ENCODE measurements at regions not wholly inside any gene's neighbourhood (a gene's known extent, or its start where the extent isn't known, plus 50 kb on each side); places are given as distances from the start of the nearest gene placed in this dataset.

DNA sequence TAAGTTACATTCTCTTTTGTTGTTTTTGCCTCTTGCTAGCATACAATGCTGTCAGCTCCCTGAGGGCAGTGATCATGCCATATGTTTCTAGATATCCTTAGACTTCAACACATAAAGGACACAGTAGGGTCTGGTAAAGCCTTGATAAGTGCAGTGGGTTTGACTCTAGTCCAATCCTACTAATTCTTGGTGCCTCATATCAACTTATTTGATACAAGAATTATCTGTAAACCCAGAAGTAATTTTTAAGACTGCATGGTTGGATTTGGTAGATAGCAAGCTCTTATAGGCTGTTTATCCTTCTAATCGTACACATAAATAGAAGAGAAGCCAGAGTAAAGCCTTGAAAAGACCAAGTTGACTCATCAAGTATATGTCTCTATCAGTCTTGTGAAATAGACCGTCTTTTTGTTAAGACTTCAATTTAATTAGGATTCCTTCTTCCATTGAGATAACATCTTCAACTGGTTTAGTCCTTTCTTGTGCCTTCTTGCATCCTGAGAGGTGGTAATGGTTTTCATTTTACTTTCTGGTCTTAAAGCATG lies 265.6 kb upstream of the CDIN1 start:
- no peak for DNase-seq

DNA sequence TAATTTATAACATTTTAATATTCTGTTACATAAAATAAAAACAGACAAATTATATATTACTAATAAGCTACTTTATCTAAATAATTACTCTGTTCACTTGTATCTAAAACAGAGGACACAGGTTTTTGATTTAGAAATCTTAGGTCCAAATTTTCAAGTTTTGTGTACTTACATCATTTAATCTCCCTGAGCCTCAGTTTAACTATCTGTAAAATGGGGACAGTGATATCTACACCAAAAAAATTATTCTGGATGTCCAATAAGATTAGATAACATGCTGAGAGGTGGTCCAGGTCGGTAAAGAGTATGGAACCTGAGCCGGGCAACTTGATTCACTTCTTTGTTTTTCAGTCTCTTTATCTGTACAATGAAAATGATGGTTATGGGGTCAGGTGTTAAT lies 263.8 kb upstream of the CDIN1 start:
- DNase-seq: no peak

DNA sequence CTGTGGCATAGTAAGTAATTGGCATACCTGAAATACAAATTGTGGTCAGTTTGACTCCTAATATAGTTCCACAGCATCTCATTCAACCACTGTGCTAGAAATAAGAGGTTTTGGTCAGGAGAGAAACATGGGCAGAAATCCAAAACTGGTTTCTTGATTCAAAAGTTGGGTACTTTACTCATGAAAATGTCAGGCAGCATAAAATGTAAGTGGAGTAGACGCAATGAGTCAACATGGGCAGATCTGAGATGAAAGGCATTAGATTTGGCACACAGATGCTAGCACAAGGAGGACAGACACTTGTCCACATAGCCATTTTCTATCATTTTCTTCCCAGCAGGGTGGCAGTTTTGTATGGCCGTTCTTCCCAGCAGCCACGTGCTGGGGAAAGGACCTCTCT lies 255.8 kb upstream of the CDIN1 start:
- no peak for DNase-seq

DNA sequence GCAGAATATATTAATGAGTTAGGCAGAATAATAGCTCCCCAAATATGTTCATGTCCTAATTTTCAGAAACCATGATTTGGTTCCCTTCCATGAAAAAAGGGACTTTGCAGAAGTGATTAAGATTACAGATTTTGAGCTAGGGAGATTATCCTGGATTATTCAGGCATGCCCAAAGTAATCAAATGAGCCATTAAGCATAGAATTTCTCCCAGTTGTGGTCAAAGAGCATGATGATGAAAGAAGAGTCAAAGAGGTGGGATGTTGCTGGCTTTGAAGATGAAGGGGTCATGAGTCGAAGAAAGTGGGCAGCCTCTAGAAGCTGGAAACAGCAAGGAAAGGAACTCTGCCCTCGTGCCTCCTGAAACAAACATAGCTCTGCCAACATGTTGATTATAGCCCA lies 254.2 kb upstream of the CDIN1 start:
- no peak for DNase-seq

DNA sequence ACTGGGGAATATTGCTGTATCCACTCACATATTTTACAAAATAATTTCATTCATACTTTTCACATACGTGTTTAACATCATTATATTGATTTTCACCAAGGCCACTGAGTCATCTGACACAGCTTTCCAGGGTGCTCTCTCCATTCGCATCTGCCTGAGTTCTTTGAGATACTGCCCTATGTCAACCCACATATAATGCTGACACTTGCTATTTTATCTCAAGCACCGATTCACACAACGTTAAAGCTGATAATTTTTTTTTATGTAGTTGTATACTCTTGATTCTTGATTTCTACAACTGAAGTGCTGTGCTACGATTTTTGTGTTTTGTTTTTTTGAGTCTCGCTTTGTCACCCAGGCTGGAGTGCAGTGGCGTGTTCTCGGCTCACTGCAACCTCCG lies 249.8 kb upstream of the CDIN1 start:
- DNase-seq: no peak

DNA sequence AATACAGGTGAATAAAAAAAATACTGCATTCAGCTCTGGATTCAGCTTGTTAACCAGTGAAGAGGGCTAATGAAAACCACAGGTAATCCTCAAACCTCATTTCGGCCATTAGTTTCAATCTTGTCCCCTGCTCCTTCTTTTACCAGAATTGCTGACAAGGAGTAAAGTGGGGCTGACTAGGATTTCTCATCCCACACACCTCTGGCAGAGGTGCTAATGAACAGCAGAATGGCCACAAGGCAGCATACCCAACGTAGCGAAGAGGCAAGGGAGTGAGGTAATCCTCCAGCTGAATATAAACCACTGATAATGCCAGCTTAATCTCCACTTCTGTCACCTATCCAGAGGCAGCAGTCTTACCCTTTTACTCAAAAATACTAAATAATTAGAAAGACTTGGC lies 248.8 kb upstream of the CDIN1 start:
- DNase-seq: no peak

DNA sequence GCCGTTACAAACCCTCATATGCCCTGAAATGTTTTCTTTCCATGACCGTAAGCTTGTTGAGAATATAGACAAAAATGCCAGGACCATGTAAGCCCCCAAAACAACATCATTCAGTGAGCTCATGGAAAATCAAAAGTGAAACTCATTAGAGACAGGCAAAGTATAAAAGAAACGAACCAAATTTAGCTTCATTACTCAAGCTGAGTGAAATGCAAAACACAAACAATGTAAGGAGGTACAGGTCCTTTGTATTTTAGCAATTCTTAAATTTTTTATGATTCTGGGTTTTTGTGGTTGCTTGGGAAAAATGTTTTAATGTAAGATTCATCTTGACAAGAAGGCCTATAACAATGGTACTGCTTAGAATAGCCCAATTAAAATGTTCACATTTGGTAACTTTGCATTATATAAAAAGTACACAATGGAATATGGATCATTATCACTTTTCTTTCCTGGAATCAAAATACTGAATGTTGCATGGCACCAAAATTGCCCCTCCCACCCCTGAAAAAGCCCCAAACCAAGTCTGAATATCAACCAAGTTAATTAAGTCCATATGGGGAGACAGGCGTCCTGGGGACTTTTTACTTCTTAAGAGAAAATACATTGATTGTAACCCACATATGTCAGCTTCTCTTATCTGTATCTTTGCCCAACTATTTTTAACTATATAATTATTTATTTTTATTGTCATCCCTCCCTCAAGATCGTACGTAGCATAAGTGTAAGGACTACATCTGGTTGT lies 247.7 kb upstream of the CDIN1 start:
- DNase-seq: no peak

DNA sequence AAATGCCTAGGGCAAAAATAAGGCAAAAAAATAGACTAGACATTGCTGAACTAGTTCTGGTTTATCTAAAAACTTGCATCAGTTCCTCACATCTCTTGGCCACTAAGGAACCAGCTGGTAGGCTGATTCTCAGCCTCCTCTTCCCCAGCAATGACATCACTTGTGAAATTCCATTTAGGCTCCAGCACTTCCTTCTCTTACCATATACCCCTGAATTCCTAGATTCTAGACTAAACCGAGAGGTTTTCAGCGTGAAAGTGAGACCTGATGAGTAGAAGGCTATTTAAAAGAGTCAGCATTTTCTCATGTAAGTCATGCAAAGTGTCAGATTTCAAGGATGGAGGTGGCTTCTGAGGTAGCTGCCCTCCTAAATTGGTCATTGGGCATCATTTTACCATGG lies 247.1 kb upstream of the CDIN1 start:
- DNase-seq: no peak

DNA sequence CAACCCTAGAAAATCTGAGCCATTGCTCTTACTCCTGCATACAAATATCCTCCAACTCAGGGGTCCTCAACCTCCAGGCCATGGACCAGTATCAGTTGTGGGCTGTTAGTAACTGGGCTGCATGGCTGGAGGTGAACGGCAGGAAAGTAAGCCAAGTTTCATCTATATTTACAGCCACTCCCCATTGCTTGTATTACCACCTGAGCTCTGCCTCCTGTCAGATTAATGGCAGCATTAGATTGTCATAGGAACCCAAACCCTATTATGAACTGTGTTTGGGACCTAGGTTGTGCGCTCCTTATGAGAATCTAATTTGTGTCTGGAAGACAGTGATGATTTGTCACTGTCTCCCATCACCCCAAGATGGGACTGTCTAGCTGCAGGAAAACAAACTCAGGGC lies 246.5 kb upstream of the CDIN1 start:
- no peak for DNase-seq

DNA sequence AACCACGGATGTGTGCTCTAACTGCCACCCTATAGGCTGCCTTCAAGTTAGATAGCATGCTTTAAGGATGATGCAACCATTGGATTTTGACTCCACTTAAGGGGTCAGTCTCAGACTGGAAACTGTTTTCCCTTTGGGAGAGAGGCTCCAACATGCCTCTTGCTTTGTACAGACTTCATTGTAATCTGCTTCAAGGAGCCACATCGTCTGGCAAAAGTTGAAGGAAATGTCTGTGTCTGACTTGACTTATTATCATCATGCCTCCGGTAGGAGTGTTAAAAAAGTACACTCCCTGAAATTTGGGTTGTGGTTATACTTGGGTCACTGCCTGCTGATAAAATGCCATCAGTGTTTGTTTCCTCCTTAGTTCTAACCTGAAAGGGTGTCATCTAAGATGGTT lies 245.4 kb upstream of the CDIN1 start:
- no peak for DNase-seq

DNA sequence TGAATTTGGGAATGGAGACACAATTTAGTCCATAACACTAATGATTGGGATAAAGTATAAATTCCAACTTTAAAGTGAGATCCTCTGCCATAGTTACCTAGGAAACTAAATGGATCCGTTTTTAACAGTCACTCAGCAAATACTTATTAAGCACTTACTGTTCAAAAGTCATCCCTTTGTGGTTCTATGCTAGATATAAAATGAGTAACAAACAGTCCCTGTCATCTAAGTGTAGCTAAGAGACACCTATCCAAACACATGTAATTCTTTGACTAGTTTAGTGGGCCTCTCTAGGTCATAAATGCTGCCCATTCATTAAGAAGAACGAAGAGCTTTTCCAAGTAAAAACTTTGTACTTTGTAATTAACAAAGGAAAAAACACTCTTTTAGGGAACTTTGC lies 244.2 kb upstream of the CDIN1 start:
- no peak for DNase-seq

DNA sequence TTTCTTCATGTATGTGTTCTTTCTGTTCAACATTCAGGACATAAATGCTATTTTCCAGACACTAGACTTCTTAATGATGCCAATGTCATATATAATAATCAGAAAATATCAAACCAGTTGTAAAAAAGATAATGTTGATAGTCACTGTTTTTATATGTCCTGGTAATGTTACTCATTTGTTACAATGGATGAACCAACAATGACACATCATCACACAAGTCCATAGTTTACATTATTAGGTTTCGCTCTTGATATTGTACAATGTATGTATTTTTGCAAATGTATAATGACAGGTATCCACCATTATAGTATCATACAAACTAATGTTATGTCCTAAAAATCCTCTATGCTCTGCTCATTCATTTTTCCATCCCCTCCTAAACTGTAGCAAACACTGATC lies 243.8 kb upstream of the CDIN1 start:
- DNase-seq: no peak

DNA sequence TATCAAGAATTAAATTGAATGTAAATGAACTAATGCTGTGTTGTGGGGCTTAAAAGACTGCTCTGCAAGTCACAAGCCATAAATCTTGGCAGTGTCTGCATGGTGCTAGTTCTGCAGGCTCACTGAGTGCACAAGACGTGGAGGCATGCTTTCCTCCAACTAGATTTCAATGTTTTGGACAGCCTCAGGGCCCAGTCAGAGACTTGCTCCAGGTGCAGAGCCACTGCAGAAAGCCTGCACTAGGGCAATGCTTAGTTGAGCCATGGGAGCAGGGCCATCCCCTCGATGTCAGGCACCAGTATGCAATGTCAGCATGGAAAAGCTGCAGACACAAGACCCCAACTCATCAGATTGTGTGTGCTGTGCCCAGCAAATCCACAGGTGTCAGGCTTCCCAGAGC lies 234.5 kb upstream of the CDIN1 start:
- no peak for DNase-seq

DNA sequence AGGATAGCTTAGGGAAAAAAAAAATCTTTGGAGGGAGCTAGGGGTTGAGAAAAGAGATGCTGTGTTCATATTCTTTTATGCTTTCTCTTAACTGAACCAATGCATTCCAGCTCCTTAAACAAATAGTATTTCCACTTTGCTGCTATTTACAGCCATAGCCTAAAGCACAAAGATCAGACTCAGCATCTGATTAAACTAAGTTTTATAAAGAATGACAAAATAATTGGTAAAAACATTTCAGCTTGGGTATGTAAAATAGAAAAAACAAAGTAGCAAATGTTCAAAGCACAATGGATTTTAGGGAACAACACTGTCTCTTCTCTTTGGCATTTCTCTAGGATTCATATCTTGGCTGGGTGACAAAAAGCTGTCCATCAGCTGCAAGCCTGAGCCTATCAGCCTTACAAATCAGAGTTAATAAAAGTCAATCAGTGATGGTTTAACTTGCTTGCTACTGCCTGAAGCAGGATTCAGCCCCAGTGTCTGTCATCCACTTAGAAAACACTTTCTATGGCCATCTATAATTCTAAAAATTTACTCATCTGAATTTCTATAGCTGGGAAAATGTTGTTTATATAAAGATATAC lies 232.1 kb upstream of the CDIN1 start:
- no peak for DNase-seq

DNA sequence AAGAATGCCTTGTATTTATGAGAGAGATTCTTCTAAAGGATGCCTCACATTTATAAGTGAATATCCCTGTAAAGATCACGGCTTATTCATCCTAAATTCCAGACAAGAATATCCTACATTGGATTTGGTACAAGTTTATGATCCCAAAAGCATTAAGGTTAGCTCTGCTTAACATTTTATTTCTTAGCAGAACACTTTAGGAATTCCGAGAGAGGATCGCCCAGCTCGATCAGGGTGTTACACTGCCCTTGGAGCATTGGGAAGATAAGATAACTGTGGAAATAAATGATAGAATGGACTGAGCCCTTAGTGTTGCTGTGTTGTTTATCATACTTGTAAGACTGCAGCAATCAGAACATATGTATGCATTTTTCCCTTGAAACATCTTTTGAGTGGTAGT lies 223.0 kb upstream of the CDIN1 start:
- DNase-seq: no peak

DNA sequence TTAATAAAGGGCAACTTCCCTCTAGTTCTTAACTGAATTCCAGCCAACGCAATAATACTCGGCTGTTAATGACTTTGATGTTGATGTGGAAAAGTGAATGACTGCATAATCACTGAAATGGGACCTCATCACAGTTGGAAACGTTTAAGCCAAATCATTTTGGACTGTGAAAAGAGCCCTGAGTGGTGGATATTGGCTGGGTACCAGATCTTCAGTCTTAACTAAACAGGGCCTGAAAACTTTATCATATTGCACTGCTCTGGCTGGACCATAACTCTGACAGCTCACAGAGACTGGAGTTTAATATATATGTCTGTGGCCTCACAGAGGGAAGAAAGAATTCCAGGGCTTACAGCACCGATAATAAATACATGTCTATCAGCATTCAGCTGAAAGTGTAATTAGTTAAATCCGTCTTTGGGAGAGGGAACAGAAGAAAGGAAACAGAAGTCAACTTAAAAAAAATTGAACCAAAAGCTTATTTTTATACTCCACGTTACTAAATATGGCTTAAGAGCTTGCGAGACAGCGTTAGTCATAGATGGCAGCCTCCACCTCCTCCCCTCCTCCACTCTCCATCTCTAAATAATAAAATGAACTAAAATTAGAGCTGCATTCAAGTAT lies 222.3 kb upstream of the CDIN1 start:
- no peak for DNase-seq

DNA sequence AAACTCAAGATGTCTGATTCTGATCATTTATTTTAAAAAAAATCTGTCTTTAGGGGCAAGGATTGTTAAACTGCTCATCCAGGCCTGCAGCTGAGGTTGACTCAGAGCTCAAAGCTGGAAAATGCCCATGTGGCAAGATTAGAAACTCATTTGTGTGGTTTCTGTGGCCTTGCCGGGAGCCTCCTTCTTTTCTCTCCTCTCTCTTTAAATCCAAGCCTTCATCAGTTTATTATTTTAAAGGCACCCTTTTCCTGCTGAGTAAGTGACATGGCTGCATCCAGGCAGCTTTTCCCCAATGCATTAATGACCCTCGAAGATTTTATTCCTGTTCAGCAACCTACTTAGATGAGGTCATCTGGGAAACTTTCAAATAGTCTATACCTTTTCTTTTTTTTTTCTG lies 221.3 kb upstream of the CDIN1 start:
- DNase-seq: no peak

DNA sequence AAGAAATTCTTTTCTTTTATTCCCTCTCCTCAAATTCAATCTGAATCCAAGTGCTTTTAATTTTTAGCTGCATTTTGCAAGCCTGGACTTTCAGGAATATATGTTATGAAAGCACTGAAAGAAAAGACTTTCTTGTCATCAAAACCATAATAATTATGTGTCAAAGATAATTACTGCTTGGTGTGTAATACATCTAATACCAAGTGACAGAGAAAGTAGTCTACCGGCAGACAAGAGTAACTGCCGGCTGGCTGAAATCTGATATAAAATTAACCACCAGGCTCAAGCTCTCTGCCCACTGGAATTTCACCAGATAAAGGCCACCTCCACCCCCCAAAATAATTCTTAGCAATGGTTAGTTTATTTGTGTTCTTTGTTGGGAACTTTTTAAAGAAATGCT lies 220.9 kb upstream of the CDIN1 start:
- DNase-seq: no peak

DNA sequence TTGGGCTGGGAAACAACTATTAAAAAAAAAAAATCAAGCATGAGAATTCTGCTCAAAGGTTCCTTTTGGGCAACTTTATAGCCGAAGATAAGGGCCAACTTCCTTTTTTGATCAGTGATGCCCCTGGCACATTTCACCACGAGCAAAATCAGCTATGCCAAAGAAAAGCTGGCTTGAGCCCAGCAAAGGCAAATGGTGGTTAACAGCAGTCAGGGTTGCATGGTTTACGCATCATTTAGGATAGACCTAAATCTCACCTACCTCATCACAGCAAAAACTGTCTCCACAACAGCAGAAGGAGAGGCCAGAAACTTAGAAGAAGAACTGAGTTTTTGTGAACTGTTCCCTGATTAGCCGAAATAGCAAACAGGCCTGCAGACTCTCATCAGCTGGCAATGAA lies 220.1 kb upstream of the CDIN1 start:
- DNase-seq: no peak

DNA sequence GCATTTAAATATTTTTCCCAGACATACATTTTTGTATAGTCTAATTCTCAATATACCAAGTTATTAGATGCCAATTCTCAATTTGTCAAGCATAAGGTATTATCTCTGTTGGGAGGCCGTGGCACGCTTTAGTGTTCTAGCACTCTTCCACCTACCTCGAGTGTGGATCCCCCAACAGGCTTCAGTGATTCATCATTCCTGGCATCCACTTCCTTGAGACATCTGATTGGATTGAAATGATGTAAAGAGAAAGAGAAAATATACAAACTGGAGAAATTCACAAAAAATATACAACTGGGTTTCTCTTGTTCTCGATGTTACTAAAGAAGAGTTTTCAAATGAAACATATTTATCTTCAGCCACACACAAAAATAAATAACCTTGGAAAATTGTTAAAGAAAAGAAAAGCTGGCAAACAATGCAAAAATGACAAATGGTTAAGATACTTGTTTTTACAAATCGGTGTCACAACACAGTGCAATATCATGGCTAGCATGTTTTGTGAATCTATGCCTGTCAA lies 218.0 kb upstream of the CDIN1 start:
- no peak for DNase-seq

DNA sequence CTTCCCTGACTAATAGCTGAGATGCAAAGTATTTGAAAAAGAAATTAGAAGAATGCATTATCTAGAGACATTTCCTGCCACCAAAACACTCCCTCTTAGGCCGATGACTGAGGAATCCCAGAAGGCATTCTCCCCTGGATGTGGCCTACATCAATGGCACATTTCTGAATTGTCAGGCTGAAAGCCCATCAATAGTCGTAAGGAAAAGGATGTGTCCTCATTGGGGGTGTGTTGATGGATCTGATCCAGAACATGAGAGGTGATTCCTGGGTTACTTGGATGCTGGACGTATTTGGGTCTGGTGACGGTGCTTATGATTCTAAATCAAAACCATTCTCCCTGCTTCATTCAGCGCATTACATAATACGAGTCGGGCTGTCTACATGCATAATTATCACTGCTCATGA lies 216.9 kb upstream of the CDIN1 start:
- no peak for DNase-seq

DNA sequence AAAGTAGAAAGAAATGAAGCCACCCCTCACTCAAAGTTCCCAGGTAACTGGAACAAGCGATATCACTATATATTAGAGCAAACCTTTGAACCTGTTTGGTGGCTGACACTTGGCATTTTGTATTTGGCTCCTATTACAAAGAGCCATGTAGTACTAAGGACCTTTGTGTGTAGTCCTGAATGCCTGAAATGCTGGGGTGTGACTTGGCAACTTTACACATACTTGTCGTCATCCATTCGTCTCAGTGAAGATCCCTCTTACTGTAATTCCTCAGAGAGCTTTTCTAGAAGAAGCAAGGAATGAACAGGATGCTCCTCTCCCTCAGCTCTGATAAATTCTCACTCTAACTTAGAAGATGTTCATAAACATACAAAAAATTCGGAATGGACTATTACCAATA lies 216.1 kb upstream of the CDIN1 start:
- DNase-seq: no peak

DNA sequence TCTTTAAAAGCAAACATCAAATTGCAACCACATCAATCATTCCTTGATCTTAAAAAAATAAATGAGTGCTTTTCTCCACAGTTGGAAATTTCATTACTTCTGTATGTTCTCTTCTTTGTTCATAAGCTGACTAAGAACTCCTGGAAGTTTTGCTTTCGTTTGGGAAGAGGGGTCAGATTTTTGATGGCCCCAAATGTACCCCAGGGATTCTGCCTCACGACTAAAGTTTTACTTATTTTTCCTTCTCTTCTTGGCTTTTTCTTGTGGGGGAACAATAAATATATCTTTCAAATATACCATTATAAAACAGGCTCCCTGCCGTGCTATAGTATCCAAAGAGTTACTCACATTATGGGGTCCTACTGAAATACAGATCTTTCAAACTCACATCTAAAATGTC lies 215.0 kb upstream of the CDIN1 start:
- DNase-seq: no peak

DNA sequence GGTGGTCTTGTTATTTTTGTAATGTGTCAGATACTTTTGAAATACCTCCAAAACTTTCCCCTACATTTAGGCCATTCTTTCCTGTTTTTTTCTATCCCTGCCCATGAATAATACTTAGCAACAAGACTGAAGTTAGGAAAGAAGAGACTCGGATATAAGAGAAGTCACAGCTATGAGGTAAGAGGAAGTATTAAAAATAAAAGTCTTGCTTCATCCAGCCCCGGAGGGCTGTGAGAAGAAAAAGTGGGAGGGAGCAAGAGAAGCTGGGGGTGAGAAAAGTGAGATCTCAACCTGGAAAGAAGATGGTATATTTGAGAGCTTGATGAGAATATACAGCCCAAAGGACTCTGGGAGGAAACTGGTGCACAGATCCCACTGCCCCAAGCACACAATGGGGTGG lies 213.5 kb upstream of the CDIN1 start:
- DNase-seq: no peak

All from SHP77 treated with DMSO at 0.1 percent for 48 hours (cell line).